Left renal pelvis (tissue), 4 donors: ENCODE measurements at regions not wholly inside any gene's neighbourhood (a gene's known extent, or its start where the extent isn't known, plus 50 kb on each side); places are given as distances from the start of the nearest gene placed in this dataset.

Experiments used
- DNase-seq, 4 donors: peaks; one replicate each; pipeline ENCODE4 v3.0.0-alpha.2; 2013; ENCODE audit warnings: low read depth in 4 of 4, low spot score in 3 of 4

GRCh38 chr11:69377953-69378302 is 84.0 kb downstream of the MYEOV start:
- no peak for DNase-seq

- DNase-seq, result no peak
These were observed 84.6 kb downstream of the MYEOV start for GRCh38 chr11:69378303-69379141.

DNA sequence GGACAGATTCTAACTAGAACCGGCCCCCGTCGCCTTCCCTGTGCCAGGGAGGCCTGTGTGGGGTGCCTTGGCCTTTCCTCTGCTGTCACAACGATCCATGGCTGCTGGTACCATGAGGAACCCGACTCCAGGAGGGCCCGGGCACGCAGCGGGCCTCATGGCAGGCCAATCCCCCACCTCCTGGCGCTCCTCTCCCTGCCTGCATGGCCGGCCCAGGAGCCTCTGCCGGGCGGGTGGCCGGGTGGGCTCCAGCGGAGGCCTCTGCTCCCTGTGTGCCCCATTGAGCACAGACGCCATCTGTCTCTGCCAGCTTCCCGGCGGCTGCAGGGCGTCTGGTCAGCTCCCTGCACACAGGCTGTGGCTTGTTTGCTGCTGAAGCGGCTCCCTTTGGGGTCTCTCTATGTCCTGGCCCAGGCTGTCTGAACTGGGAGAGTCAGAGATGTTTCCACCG is 86.5 kb downstream of the MYEOV start:
- no peak for DNase-seq

GRCh38 chr11:69380921-69381581 is 87.1 kb downstream of the MYEOV start:
- DNase-seq, result no peak

DNA sequence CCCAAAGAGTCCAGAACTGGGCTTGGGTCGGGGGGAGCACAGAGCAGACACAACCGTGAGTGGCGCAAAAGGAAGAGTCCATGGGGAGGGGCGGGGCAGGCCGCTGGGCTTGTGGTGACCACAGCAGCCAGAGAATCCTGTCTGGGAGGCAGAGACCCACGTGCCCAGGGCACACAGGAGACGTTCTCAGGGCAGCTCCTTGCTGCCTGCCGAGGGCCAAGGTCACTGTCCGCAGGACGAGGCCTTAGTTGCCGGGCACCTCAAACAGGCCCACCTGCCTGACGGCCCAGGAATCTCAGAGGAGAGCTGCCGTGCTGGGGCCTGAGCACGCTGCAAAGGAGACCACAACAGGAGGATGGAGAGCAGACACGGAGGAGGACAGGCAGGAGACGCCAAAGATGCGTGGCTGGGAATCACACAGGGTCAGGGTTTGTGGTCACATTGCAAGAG is 87.8 kb downstream of the MYEOV start:
- DNase-seq, result no peak

DNA sequence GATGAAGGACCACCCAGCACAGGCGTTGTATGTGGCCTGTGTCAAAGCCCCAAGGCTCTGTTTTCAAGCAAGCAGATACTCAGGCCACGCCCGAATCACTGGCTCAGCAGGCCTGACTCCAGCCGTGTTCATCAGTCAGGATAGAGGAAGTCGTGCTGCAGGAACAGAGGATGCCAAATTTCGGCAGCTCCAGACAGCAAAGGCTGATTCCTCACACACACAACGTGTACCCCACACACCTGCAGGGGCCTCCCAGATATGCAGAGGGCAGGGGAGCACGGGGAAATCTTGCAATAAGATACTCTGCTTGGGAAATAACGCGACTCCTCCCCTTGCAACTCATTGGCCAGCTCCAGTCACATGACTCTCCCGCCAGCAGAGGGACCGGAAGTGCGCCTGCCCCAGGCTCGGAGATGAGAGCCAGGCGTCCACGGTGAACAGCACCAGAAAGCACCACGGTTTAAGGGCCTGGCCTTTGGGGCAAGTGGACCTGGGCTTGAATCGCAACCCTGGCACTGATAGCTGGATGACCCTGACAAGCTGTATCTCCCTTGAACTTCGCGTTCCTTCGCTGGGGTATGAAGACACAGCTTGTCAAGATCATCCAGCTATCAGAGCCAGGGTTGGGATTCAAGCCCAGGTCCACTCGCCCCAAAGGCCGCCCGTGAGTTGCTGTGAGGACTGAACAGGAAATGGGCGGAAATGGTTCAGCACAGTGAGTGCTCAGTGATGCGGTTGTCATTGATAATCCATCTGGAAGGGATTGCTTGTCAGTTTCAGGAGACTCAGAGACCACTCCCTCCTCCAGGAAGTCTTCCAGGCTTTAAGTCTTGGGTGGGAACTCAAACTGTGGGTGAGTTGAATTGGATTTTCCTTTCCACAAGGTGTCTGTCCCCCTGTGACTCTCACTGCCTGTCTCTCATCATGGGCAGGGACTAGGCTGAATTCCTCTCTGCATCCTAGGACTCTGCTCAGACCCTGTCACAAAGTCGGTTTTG is 88.5 kb downstream of the MYEOV start:
- no peak for DNase-seq

GRCh38 chr11:69383372-69384250 is 89.7 kb downstream of the MYEOV start:
- DNase-seq, result no peak

DNA sequence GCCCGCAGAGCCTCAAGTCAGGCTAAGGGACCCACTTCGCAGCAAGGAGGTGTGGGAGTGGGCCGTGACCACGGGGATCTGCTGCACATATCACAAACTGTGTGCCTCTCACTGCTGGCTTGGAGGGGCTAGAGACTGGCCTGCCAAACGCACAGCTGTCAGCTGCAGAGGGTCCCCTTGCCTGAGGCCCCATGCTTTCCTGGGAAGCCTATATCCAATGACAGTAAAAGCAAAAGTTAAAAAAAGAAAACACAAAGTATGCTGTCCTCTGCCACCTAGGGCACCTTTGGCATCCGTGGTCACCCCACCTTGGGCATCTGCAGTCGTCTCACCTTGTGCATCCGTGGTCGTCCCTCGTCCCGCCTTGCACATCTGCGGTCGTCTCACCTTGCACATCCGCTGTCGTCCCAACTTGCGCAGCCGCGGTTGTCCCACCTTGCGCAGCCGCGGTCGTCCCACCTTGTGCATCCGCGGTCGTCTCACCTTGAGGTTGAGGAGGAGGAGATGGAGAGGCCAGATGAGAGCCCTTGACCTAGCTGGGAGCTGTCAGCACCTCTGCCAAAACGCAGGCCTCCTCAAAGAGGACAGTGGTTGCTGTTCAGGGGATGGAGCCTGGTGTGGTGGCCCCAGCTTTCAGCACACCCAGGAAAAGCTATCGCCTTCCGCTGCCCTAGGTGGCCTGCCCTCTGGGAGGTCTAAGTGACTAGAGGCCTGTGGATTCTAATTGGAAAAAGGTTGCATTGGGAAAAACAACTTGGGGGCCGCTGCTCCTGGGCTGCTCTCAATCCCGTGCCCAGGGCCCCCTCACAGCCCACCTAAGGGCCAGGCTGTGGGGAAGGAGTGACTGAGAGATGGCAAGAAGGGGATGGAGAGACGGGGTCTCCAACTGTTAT is 90.5 kb downstream of the MYEOV start:
- DNase-seq, result no peak

DNA sequence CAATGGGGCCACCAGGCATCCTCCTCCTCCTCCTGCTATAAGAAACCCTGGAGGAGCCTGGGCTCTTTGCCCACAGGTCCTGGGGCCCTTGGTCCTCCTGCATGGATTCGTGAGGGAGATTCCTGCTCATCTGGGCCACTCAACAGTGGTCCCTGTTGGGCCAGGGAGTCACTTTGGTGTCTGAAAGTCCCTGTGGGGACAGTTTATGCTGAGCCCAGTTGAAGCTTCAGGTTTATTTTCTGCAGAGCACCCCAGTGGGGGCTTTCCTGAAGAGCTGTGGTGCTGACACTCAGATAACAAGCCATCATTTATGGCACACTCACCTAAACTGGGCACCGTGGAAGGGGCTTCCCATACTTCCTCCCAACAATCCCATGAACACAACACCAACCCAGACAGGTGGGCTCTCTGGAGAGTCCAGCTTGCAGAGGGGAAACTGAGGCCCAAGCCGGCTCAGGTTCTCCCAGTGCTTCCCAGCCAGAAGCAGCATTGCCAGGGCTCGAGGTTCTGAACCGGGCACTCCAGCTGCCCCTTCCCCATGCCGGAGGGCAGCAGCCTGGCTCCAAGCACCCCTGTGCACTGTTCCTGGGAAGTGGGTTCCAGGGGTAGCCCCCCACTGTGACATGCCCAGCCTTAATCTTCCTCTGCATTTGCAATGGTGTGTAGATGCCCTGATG is 91.3 kb downstream of the MYEOV start:
- DNase-seq, result no peak

DNA sequence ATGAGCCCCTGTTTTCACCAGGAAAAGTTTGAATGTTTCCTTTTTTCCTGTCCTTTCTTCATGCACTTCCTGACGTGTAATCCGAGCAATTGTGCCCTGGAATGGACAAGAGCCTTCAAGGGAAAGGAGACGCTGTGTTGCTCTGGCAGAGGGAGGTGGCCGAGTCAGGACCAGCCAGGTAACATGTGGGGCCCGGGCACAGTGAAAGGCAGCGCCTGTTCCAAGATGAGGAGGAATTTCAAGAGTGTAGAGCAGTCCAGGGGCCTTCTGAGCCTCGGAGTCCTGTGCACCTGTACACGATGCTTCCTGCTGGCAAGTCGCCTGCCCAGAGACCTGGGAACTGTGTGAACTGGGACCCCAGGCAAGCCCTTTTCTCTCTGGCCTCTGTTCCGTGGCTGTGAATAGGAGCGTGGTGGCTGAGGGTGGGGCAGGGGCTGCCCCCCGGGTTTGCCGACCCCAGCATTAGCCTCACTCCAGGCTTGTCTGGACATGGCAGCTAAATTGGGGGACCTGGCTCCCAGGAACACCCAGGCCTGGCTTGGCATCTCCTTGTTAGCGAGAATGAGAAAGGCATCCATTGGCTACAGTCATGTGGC is 92.0 kb downstream of the MYEOV start:
- DNase-seq, result no peak

GRCh38 chr11:69386594-69387408 is 92.8 kb downstream of the MYEOV start:
- no peak for DNase-seq

DNA sequence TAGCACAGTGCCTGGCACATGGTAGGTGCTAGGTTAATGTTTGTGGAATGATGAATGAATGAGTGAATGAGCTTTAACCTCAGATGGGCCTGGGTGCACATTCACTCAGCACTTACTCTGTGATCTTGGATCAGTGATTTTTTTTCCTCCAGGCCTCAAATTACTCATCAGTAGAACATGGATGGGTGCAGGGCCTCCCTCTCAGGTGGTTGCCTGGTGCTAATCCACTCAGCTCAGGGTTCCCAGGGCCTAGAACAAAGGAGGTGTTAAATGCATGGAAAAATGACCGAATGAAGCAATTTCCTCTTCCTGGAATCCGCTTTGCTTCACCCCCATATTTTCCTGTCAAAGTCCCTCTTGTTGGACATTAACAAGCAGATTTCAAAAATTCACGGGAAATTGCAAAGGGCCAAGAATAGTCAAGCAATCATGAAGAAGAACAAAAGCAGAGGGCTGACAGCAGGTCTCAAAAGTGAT is 93.5 kb downstream of the MYEOV start:
- no peak for DNase-seq

DNA sequence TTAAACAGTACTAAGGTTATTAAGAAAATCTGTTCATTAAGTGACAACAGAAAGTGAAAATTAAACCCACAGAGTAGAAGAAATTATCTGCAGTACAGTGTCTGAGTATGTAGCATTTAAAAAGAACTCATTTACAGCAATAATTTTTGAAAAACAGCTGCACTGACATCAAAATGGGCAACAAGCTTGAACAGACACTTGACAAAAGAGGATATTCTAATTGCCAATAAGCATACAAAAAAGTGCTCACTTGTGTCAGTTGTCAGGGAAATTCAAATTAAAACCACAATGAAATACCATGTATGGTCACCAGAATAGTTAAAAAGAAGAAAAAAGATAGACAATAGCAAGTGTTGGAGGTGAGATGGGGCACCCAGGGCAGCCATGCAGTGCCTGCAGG is 93.3 kb upstream of the LINC01488 start:
- DNase-seq, result no peak

DNA sequence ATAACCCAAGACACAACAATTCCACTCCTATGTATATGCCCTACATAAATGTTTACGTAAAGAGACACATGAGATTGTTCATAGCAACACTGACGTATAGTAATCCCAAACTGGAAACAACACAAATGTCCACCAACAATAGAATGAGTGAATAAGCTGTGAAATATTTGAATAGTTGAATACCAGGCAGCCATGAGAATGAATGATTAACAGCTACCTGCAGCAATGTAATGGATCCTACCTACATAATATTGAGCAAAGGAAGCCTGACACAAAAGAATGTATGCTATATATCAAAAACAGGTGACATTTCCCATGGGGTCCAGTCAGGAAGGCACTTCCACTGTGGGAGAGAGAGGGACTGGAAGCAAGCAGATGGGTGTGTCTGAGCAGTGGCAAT is 92.8 kb upstream of the LINC01488 start:
- DNase-seq, result no peak

GRCh38 chr11:69390561-69390960 is 90.9 kb upstream of the LINC01488 start:
- DNase-seq, result no peak

DNA sequence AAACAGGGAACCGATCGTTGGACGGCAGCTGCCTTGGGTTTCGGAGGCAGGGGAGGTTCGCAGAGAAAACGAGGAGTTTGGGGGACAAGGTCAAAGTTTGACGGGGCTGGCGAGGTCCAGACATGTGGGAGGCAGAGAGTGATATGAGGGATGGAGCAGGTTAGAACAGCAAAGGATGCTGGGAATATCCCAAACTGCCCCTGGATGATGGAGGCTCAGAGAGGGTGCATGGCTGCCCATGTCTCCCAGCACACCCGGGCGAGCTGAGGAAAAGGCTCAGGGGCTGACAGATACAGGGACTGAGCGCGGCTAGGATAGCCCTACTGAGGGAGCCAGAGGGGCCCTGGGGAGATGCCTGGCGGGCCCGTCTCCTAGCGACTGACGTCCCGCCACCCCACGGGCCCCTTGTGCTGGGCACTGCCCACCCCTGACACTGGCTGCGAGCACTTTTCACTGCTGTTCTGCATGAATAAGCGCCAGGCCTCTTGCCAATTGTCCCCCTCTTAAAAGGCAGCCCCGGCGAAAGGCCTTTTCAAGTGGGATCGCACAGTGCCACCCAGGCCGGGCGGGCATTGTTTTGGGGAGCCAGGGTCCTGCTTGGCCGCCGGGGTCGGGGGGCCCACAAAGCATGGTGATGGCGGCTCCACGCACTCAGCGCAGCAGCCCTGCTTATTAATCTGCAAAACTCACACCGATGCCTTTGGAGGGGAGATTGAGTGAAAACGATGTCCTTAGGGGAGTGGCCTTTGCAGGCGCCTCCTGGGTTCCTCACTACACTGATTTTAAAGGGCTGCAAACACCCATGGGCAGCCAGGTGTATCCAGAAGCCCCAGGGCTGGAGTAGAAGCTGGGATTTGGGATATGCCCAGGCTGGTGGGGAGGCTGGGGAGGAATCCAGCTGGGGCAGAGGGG is 90.0 kb upstream of the LINC01488 start:
- no peak for DNase-seq
